ENCODE measurements at regions not wholly inside any gene's neighbourhood (a gene's known extent, or its start where the extent isn't known, plus 50 kb on each side); places are given as distances from the start of the nearest gene placed in this dataset.
"Not testable (repeated sequence)": the region's sequence is repeated elsewhere in the genome, so short reads cannot be mapped to it uniquely, and the experiment has no call there.

GRCh38 chr4:9704551-9705332 lies 76.7 kb upstream of the DRD5 start:
- DNase-seq: no peak

- DNase-seq: not testable (repeated sequence)
Measured at GRCh38 chr4:9707281-9707680, 74.2 kb upstream of the DRD5 start.

- DNase-seq: peak; percentile 32
Measured at GRCh38 chr4:9707936-9708335, 73.5 kb upstream of the DRD5 start.

- DNase-seq: no peak
Measured at GRCh38 chr4:9709724-9710123, 71.7 kb upstream of the DRD5 start.

- peak; percentile 44 for DNase-seq
Measured at GRCh38 chr4:9715271-9715670, 66.2 kb upstream of the DRD5 start.

DNA sequence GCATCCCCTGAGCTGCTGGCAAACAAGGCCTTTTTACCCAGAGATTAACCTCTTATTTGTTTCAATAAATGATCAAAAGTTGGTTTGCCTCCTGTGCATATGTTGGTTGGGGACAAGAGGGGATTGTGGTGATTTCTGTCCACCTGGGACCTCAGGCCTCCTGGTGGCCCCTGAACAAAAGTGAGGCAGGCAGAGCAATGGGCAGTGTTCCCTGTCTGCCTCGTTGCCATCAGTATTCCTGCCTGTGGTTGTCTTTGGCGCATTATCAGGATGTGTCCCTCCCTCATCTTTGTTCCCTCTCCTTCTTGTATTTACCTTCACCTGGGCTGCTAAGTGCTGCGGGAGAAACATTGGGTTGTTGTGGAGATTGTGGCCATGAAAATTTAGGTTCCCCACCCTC lies 65.3 kb upstream of the DRD5 start:
- DNase-seq: no peak

DNA sequence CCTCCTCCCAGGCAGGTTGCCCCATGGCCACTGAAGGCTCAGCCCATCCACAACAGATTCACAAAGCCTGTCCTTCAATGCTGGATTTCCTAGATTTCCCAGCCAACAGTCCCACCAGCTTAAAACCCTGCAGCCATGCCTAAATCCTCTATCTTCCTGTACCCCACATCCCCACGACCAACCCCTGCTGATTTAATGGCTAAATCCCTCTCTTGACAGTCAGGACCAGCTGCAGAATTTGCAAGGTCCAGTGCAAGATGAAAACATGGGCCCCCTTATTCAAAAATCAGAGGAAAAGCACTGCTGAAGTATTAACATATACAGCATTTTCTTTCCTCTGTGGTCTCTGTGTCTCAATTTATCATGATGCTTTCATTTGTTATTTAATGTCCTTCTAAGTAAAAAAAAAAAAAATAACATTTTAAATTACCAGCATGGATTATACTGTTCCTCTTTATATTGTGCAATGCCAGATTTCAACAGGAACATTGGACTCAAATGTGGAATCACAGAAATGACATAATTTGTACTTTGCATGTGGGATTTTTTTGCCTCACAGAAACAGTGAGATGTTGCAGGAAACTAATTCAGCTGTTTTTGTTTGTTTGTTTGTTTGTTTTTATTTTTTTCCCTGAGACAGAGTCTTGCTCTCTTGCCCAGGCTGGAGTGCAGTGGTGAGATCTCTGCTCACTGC lies 63.0 kb upstream of the DRD5 start:
- not testable (repeated sequence) for DNase-seq

DNA sequence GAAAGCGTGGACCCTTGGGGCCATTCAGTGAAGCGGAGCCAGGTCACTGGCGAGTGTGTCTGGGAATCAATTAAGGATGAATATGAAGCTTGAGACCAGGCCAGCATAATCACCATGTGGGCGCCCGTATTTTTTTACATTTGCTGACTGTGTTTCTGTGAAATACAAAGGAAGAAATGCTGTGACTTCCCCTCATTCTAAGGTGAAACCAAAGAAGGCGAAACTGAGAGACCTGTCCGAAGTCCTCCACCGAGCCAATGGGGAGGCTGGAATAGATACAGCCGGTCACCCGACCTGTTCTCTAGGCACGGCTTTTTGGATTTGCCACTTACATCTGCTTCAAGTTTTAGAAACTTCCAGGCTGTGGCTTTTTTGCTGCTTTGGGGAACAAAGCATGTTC lies 59.3 kb upstream of the DRD5 start:
- not testable (repeated sequence) for DNase-seq

Data from MV-4-11 (cell line).